ENCODE measurements at regions not wholly inside any gene's neighbourhood (a gene's known extent, or its start where the extent isn't known, plus 50 kb on each side); places are given as distances from the start of the nearest gene placed in this dataset.

DNA sequence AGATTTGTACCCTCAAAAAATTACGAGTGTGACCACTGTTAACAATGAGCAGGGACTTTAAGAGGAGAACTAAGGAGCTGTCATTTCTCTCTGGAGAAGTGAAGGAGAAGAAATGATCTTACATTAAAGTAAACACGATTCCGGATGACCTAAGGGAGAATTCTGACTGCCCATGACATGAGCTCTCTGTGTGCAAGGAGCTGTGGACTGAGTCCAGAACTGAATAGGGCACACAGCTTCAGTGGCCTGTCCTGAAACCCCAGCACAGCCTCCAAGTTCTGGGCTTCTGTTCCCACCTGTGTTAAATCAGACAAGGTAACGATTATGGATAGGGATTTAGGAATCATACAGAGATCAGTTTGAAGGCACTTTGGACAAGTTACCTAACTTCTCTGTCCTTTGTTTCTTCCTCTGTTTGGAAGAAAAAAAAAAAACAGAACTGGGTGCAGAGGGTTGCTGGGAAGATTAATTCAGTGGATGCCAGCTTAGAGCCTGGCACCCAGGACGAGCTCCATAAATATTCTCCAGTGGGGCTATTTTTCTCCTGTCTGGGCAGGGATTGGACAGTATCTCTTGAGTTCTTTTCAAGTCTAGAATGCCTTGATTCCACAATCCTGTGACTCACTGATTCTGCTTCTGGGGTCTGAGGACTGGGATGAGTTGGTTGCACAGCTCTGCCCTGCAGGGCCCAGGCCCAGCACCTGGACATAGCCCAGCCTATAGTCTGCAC, 65.7 kb downstream of the MRPL14 start:
- TF ChIP-seq, protein P1, sequence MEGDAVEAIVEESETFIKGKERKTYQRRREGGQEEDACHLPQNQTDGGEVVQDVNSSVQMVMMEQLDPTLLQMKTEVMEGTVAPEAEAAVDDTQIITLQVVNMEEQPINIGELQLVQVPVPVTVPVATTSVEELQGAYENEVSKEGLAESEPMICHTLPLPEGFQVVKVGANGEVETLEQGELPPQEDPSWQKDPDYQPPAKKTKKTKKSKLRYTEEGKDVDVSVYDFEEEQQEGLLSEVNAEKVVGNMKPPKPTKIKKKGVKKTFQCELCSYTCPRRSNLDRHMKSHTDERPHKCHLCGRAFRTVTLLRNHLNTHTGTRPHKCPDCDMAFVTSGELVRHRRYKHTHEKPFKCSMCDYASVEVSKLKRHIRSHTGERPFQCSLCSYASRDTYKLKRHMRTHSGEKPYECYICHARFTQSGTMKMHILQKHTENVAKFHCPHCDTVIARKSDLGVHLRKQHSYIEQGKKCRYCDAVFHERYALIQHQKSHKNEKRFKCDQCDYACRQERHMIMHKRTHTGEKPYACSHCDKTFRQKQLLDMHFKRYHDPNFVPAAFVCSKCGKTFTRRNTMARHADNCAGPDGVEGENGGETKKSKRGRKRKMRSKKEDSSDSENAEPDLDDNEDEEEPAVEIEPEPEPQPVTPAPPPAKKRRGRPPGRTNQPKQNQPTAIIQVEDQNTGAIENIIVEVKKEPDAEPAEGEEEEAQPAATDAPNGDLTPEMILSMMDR (IDR thresholded peaks at IDR 0.05), result no peak
- TF ChIP-seq POLR2A (IDR thresholded peaks at IDR 0.05), result no peak

Measured in esophagus squamous epithelium (tissue), 4 donors.